H9 (cell line): ENCODE measurements at regions not wholly inside any gene's neighbourhood (a gene's known extent, or its start where the extent isn't known, plus 50 kb on each side); places are given as distances from the start of the nearest gene placed in this dataset.

ENCODE experiments used
- DNase-seq: peaks from one replicate; pipeline ENCODE4 v3.0.0-alpha.2; 2017
- H2AFZ ChIP-seq: one replicate; pipeline ENCODE4 v1.6.1; 2013; ENCODE audit warnings: mild to moderate bottlenecking, low read length, control low read depth, moderate library complexity
- H2AK5ac ChIP-seq: 2 replicates; pipeline ENCODE4 v1.6.1; 2013; ENCODE audit warnings: low read length, control low read depth, mixed read lengths; ENCODE audit not compliant: insufficient read length
- H2BK120ac ChIP-seq: one replicate; pipeline ENCODE4 v1.6.1; 2013; ENCODE audit warnings: low read depth, mild to moderate bottlenecking, low read length, control low read depth, inconsistent platforms; ENCODE audit not compliant: poor library complexity, severe bottlenecking
- H2BK12ac ChIP-seq: 2 replicates; pipeline ENCODE4 v1.6.1; 2013; ENCODE audit warnings: low read length, control low read depth, mixed read lengths, low read depth; ENCODE audit not compliant: insufficient read length
- H2BK15ac ChIP-seq: 2 replicates; pipeline ENCODE4 v1.6.1; 2013; ENCODE audit warnings: low read depth, low read length, control low read depth
- H2BK20ac ChIP-seq: one replicate; pipeline ENCODE4 v1.6.1; 2013; ENCODE audit warnings: low read depth, mild to moderate bottlenecking, low read length, control low read depth, inconsistent platforms; ENCODE audit not compliant: poor library complexity, severe bottlenecking
- H2BK5ac ChIP-seq: 2 replicates; pipeline ENCODE4 v1.6.1; 2013; ENCODE audit warnings: low read length, control low read depth, mixed read lengths; ENCODE audit not compliant: insufficient read length
- H3K14ac ChIP-seq: 2 replicates; pipeline ENCODE4 v1.6.1; 2013; ENCODE audit warnings: low read length, control low read depth; ENCODE audit not compliant: insufficient read depth
- H3K18ac ChIP-seq: 2 replicates; pipeline ENCODE4 v1.6.1; 2013; ENCODE audit warnings: low read depth, mild to moderate bottlenecking, mixed read lengths, low read length, control low read depth; ENCODE audit not compliant: insufficient read length
- H3K23ac ChIP-seq: 2 replicates; pipeline ENCODE4 v1.6.1; 2013; ENCODE audit warnings: low read length, control low read depth, mixed read lengths, low read depth; ENCODE audit not compliant: insufficient read length
- H3K23me2 ChIP-seq: 2 replicates; pipeline ENCODE4 v1.6.1; 2013; ENCODE audit warnings: low read depth, mild to moderate bottlenecking, mixed read lengths, low read length, control low read depth; ENCODE audit not compliant: insufficient read length, poor library complexity, severe bottlenecking
- H3K27ac ChIP-seq: 2 replicates; pipeline ENCODE4 v1.5.1; 2013; ENCODE audit warnings: low read length, control low read depth, mixed read lengths, low read depth; ENCODE audit not compliant: insufficient read length
- H3K27me3 ChIP-seq: 2 replicates; pipeline ENCODE4 v1.6.1; 2013; ENCODE audit warnings: low read length, control low read depth, inconsistent platforms; ENCODE audit not compliant: insufficient read depth
- H3K4ac ChIP-seq: 2 replicates; pipeline ENCODE4 v1.6.1; 2013; ENCODE audit warnings: low read depth, mild to moderate bottlenecking, control low read depth, inconsistent platforms, low read length, moderate library complexity
- H3K4me1 ChIP-seq: 2 replicates; pipeline ENCODE4 v1.6.1; 2013; ENCODE audit warnings: low read length, control low read depth, inconsistent platforms; ENCODE audit not compliant: insufficient read depth
- H3K4me2 ChIP-seq: 2 replicates; pipeline ENCODE4 v1.6.1; 2013; ENCODE audit warnings: low read length, control low read depth, mixed read lengths; ENCODE audit not compliant: insufficient read length, insufficient read depth
- H3K56ac ChIP-seq: 2 replicates; pipeline ENCODE4 v1.6.1; 2013; ENCODE audit warnings: low read depth, mild to moderate bottlenecking, mixed read lengths, low read length, control low read depth; ENCODE audit not compliant: insufficient read length
- H3K79me1 ChIP-seq: 2 replicates; pipeline ENCODE4 v1.6.1; 2013; ENCODE audit warnings: low read depth, mild to moderate bottlenecking, moderate library complexity, low read length, control low read depth, inconsistent platforms; ENCODE audit not compliant: insufficient read depth, poor library complexity, severe bottlenecking
- H3K79me2 ChIP-seq: 2 replicates; pipeline ENCODE4 v1.6.1; 2013; ENCODE audit warnings: low read length, control low read depth, inconsistent platforms; ENCODE audit not compliant: insufficient read depth
- H3K9ac ChIP-seq: 2 replicates; pipeline ENCODE4 v1.6.1; 2013; ENCODE audit warnings: low read length, control low read depth, mixed read lengths; ENCODE audit not compliant: insufficient read length; ENCODE audit errors: extremely low read depth
- H3K9me3 ChIP-seq: one replicate; pipeline ENCODE4 v1.6.1; 2013; ENCODE audit warnings: low read depth, low read length, inconsistent platforms; ENCODE audit not compliant: control insufficient read depth
- H3T11ph ChIP-seq: one replicate; pipeline ENCODE4 v1.6.1; 2013; ENCODE audit warnings: mild to moderate bottlenecking, low read length, control low read depth, inconsistent platforms
- H4K20me1 ChIP-seq: one replicate; pipeline ENCODE4 v1.6.1; 2013; ENCODE audit not compliant: control insufficient read depth, insufficient read length, insufficient read depth
- H4K5ac ChIP-seq: 2 replicates; pipeline ENCODE4 v1.6.1; 2013; ENCODE audit warnings: low read depth, mild to moderate bottlenecking, mixed read lengths, low read length, control low read depth; ENCODE audit not compliant: insufficient read length
- H4K8ac ChIP-seq: replicated peaks from 2 replicates; pipeline ENCODE4 v1.6.1; 2013; ENCODE audit warnings: low read length, control low read depth, mixed read lengths, low read depth; ENCODE audit not compliant: insufficient read length
- H4K91ac ChIP-seq: 2 replicates; pipeline ENCODE4 v1.6.1; 2013; ENCODE audit warnings: low read depth, mild to moderate bottlenecking, moderate library complexity, mixed read lengths, low read length, control low read depth; ENCODE audit not compliant: insufficient read length
- H3K27ac Mint-ChIP-seq, 3 experiments: 2 replicates in 2 of 3; 3 replicates in 1 of 3; pipeline ENCODE4 v1.8.0; 2020 to 2021; ENCODE audit warnings: mixed read lengths in 3 of 3, mild to moderate bottlenecking in 1 of 3, moderate library complexity in 1 of 3
- H3K27me3 Mint-ChIP-seq: 2 replicates; pipeline ENCODE4 v1.8.0; 2021; ENCODE audit warnings: low read depth, mild to moderate bottlenecking, moderate library complexity, mixed read lengths
- H3K36me3 Mint-ChIP-seq, 3 experiments: 2 replicates in 2 of 3; 3 replicates in 1 of 3; pipeline ENCODE4 v1.8.0; 2020 to 2021; ENCODE audit warnings: low read depth in 3 of 3, mixed read lengths in 3 of 3; ENCODE audit not compliant: insufficient read depth in 1 of 3
- H3K4me1 Mint-ChIP-seq, 2 experiments: 2 replicates each; pipeline ENCODE4 v1.8.0; 2020; ENCODE audit warnings: mixed read lengths in 2 of 2
- H3K4me3 Mint-ChIP-seq, 2 experiments: 2 replicates in 1 of 2; 3 replicates in 1 of 2; pipeline ENCODE4 v1.8.0; 2020 to 2021; ENCODE audit warnings: mild to moderate bottlenecking in 2 of 2, mixed read lengths in 2 of 2, moderate library complexity in 1 of 2
- H3K9me3 Mint-ChIP-seq, 2 experiments: 2 replicates in 1 of 2; 3 replicates in 1 of 2; pipeline ENCODE4 v1.8.0; 2020; ENCODE audit warnings: mild to moderate bottlenecking in 2 of 2, mixed read lengths in 2 of 2, moderate library complexity in 1 of 2
- CTCF ChIP-seq: fragments of 200-600 bp; sonication (generic); conservative IDR thresholded peaks from 3 replicates; pipeline ENCODE4 v1.8.0; 2021; ENCODE audit warnings: antibody characterized with exemption, mild to moderate bottlenecking
- WGBS: extraction: QIAGEN DNeasy Blood & Tissue Kit; methylation state at CpG from one replicate; pipeline ENCODE4 v1.1.7; 2013; ENCODE audit warnings: missing lambda C conversion rate, low lambda C conversion rate, mixed read lengths; ENCODE audit not compliant: insufficient read length; ENCODE audit errors: extremely low coverage; 5-methylcytosine and 5-hydroxymethylcytosine counted together

- H2BK120ac ChIP-seq: no peak overlapping the region
- no peak overlapping the region for H4K5ac ChIP-seq
- H2BK15ac ChIP-seq: no peak overlapping the region
- H3K4ac ChIP-seq: no peak overlapping the region
- peaks cover 3% of the 10 kb centered on the region; the same call in 1 of the 2 replicates for H3K4me1 ChIP-seq
- no peak overlapping the region for H4K91ac ChIP-seq
- Mint-ChIP-seq H3K4me3 (no peak overlapping the region), H3K27ac (no peak overlapping the region), H3K36me3 (no peaks in the 10 kb centered on the region), H3K9me3 (no peaks in the 10 kb centered on the region), H3K4me1 (peaks cover 14 to 17% of the 10 kb centered on the region in 2 experiments), H3K27me3 (no peaks in the 10 kb centered on the region)
- no peak overlapping the region for H3K18ac ChIP-seq
- H3K79me2 ChIP-seq: no peaks in the 10 kb centered on the region
- H3K14ac ChIP-seq: no peak overlapping the region
- no peak overlapping the region for H2BK5ac ChIP-seq
- no peak for DNase-seq
- no peak for TF ChIP-seq CTCF
- no peak overlapping the region for H3K56ac ChIP-seq
- WGBS: no CpG with 5 or more reads among the region's 1 CpG
- H3K23ac ChIP-seq: no peak overlapping the region
- no peak overlapping the region for H3K4me2 ChIP-seq
- no peak overlapping the region for H2AK5ac ChIP-seq
- H2BK12ac ChIP-seq: no peak overlapping the region
- no peaks in the 10 kb centered on the region for H3K23me2 ChIP-seq
- no peaks in the 10 kb centered on the region for H3K79me1 ChIP-seq
- H3K27me3 ChIP-seq: no peaks in the 10 kb centered on the region
- H4K20me1 ChIP-seq: no peaks in the 10 kb centered on the region
- H4K8ac ChIP-seq: no peak overlapping the region
- H2BK20ac ChIP-seq: no peak overlapping the region
- no peak overlapping the region for H3K27ac ChIP-seq
- H3K9me3 ChIP-seq: no peaks in the 10 kb centered on the region
- no peak overlapping the region for H2AFZ ChIP-seq
- H3T11ph ChIP-seq: no peak overlapping the region
- no peak overlapping the region for H3K9ac ChIP-seq
These were observed 98.7 kb upstream of the SEMA3D start for GRCh38 chr7:85285527-85285926.
